Adrenal gland (tissue), 9 donors: ENCODE measurements at regions not wholly inside any gene's neighbourhood (a gene's known extent, or its start where the extent isn't known, plus 50 kb on each side); places are given as distances from the start of the nearest gene placed in this dataset.

Experiments used
- DNase-seq, 7 donors: peaks; one replicate each; pipeline ENCODE4 v3.0.0-alpha.2; 2019 to 2020
- H3K27ac ChIP-seq, 5 donors: fragments of 200-600 bp; sonication (generic) in 4 of 5; 1 replicate in 3 of 5; 2 replicates in 2 of 5; pipeline versions ENCODE4 v1.5.1 to v1.8.0; 2016 to 2020; ENCODE audit warnings: mild to moderate bottlenecking in 1 of 5
- H3K27me3 ChIP-seq: fragments of 200-600 bp; 2 replicates; pipeline ENCODE4 v1.8.0; 2021
- H3K36me3 ChIP-seq, 2 donors: fragments of 200-600 bp; replicated peaks in 1 of 2; 1 replicate in 1 of 2; 2 replicates in 1 of 2; pipeline versions ENCODE4 v1.5.1 to v1.8.0; 2018 to 2022
- H3K4me1 ChIP-seq, 2 donors: fragments of 200-600 bp; replicated peaks in 1 of 2; 1 replicate in 1 of 2; 2 replicates in 1 of 2; pipeline versions ENCODE4 v1.5.1 to v1.8.0; 2018 to 2021
- H3K4me3 ChIP-seq, 4 donors: fragments of 200-600 bp; sonication (generic) in 3 of 4; one replicate each; pipeline ENCODE4 v1.5.1; 2016 to 2018
- H3K9me3 ChIP-seq, 3 donors: fragments of 200-600 bp; sonication (generic) in 1 of 3; replicated peaks in 1 of 3; 1 replicate in 2 of 3; 2 replicates in 1 of 3; pipeline versions ENCODE4 v1.5.1 to v1.8.0; 2016 to 2021
- POLR2A ChIP-seq, 2 donors: fragments of 450-650 bp; IDR thresholded peaks; one replicate each; pipeline ENCODE4 v1.6.1; 2017; ENCODE audit warnings: antibody characterized with exemption in 2 of 2, mild to moderate bottlenecking in 2 of 2, moderate library complexity in 1 of 2
- WGBS, 4 donors: extraction: QIAGEN DNeasy Blood & Tissue Kit in 2 of 4; methylation state at CpG; one replicate each; pipeline versions ENCODE4 v1.1.5 to v1.1.7; 2013 to 2017; 5-methylcytosine and 5-hydroxymethylcytosine counted together
- intact Hi-C, 2 donors: fragments of 100-400 bp; cut with DNase I; formaldehyde crosslinking; loops; one replicate each; pipeline versions ENCODE4 v1.14.1 to v1.15.0; 2022 to 2023
- TF ChIP-seq, protein P1 (sequence below), 6 experiments: fragments of 450-650 bp in 4 of 6; fragments of 200-600 bp in 2 of 6; sonication (generic) in 1 of 6; IDR thresholded peaks; 1 replicate in 5 of 6; 2 replicates in 1 of 6; pipeline versions ENCODE4 v1.5.1 to v1.8.0; 2016 to 2021; ENCODE audit warnings: antibody characterized with exemption in 6 of 6, mild to moderate bottlenecking in 2 of 6, moderate library complexity in 1 of 6
- donor health status: healthy with polysubstance abuse.
- donor health status: Bipolar disorder and iron deficiency.
- donor health status: DM: yes; HTN: yes; CAD: no.
- donor health status: DM: no; HTN: no; CAD: no.
- donor health status: DM: no; HTN: no; CAD: no.

DNA sequence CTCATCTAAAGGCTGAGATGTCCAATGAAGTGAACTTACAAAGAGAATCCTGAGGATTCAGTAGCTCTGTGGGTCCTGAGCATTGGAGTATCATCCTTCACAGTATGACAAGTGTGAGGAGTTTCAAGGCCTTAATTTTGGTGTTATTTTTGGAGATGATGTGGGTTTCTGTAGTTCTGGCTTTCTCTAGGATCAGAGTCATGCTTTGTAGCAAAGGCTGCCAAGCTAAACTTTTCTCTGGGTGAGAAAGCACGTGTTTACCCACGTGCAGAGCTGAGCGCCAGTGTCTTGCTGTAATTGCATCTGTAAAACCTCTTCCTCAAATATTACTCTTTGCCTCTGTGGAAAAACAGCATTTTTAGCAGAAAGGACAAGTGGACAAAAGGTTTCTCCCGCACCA is 387.8 kb upstream of the LYPLAL1 start:
- H3K4me1 ChIP-seq = no peaks in the 10 kb centered on the region
- no peak overlapping the region for H3K27ac ChIP-seq
- TF ChIP-seq POLR2A (IDR thresholded peaks at IDR 0.05) = no peak
- TF ChIP-seq, protein P1, sequence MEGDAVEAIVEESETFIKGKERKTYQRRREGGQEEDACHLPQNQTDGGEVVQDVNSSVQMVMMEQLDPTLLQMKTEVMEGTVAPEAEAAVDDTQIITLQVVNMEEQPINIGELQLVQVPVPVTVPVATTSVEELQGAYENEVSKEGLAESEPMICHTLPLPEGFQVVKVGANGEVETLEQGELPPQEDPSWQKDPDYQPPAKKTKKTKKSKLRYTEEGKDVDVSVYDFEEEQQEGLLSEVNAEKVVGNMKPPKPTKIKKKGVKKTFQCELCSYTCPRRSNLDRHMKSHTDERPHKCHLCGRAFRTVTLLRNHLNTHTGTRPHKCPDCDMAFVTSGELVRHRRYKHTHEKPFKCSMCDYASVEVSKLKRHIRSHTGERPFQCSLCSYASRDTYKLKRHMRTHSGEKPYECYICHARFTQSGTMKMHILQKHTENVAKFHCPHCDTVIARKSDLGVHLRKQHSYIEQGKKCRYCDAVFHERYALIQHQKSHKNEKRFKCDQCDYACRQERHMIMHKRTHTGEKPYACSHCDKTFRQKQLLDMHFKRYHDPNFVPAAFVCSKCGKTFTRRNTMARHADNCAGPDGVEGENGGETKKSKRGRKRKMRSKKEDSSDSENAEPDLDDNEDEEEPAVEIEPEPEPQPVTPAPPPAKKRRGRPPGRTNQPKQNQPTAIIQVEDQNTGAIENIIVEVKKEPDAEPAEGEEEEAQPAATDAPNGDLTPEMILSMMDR (IDR thresholded peaks at IDR 0.05) = no peak
- no peak overlapping the region for H3K4me3 ChIP-seq
- intact Hi-C loops = no loop called here
- 43 to 68% (median 50%) methylated on average over 4 of the region's 4 CpGs for WGBS, 4 donors
- H3K9me3 ChIP-seq = no peaks in the 10 kb centered on the region
- H3K36me3 ChIP-seq = no peaks in the 10 kb centered on the region
- DNase-seq = peak in 6 of 7 donors; percentile 13 to 61 (median 32)
- H3K27me3 ChIP-seq = no peaks in the 10 kb centered on the region

GRCh38 chr1:218787826-218788225 is 385.9 kb upstream of the LYPLAL1 start:
- DNase-seq = no peak
- intact Hi-C loops = no loop called here
- no peaks in the 10 kb centered on the region for H3K27me3 ChIP-seq
- no peak for TF ChIP-seq POLR2A (IDR thresholded peaks at IDR 0.05)
- no peak overlapping the region for H3K27ac ChIP-seq
- H3K4me1 ChIP-seq = no peaks in the 10 kb centered on the region
- H3K36me3 ChIP-seq = no peaks in the 10 kb centered on the region
- 63 to 75% (median 65%) methylated on average over 6 of the region's 6 CpGs for WGBS, 4 donors
- H3K4me3 ChIP-seq = no peak overlapping the region
- H3K9me3 ChIP-seq = no peaks in the 10 kb centered on the region

GRCh38 chr1:218796773-218797172 is 376.9 kb upstream of the LYPLAL1 start:
- no peaks in the 10 kb centered on the region for H3K4me1 ChIP-seq
- H3K9me3 ChIP-seq = no peaks in the 10 kb centered on the region
- no peaks in the 10 kb centered on the region for H3K27me3 ChIP-seq
- TF ChIP-seq POLR2A (IDR thresholded peaks at IDR 0.05) = no peak
- TF ChIP-seq, protein P1 (IDR thresholded peaks at IDR 0.05) = no peak
- H3K27ac ChIP-seq = no peak overlapping the region
- no peak overlapping the region for H3K4me3 ChIP-seq
- no peaks in the 10 kb centered on the region for H3K36me3 ChIP-seq
- intact Hi-C loops = no loop called here
- no peak for DNase-seq
- 70 to 91% (median 82%) methylated on average over 3 of the region's 3 CpGs for WGBS, 4 donors

GRCh38 chr1:218802799-218803198 is 370.9 kb upstream of the LYPLAL1 start:
- no peak for DNase-seq
- H3K27me3 ChIP-seq = no peaks in the 10 kb centered on the region
- H3K36me3 ChIP-seq = no peaks in the 10 kb centered on the region
- H3K4me3 ChIP-seq = no peak overlapping the region
- 70 to 79% (median 74%) methylated on average over 3 of the region's 3 CpGs for WGBS, 4 donors
- no peak for TF ChIP-seq POLR2A (IDR thresholded peaks at IDR 0.05)
- TF ChIP-seq, protein P1 (IDR thresholded peaks at IDR 0.05) = no peak
- no peak overlapping the region for H3K27ac ChIP-seq
- H3K4me1 ChIP-seq = no peaks in the 10 kb centered on the region
- no peaks in the 10 kb centered on the region for H3K9me3 ChIP-seq
- intact Hi-C loops = no loop called here

- no peaks in the 10 kb centered on the region for H3K9me3 ChIP-seq
- no peaks in the 10 kb centered on the region for H3K4me1 ChIP-seq
- H3K36me3 ChIP-seq = no peaks in the 10 kb centered on the region
- H3K27me3 ChIP-seq = no peaks in the 10 kb centered on the region
- DNase-seq = no peak
- intact Hi-C loops = no loop called here
- WGBS, 4 donors = 82 to 87% (median 84%) methylated on average over 3 of the region's 3 CpGs
- TF ChIP-seq, protein P1 (IDR thresholded peaks at IDR 0.05) = no peak
- no peak for TF ChIP-seq POLR2A (IDR thresholded peaks at IDR 0.05)
- no peak overlapping the region for H3K27ac ChIP-seq
- H3K4me3 ChIP-seq = no peak overlapping the region
These were observed 370.2 kb upstream of the LYPLAL1 start for GRCh38 chr1:218803351-218803997.
